ENCODE measurements at regions not wholly inside any gene's neighbourhood (a gene's known extent, or its start where the extent isn't known, plus 50 kb on each side); places are given as distances from the start of the nearest gene placed in this dataset.
"Not testable (repeated sequence)": the region's sequence is repeated elsewhere in the genome, so short reads cannot be mapped to it uniquely, and the experiment has no call there.

DNA sequence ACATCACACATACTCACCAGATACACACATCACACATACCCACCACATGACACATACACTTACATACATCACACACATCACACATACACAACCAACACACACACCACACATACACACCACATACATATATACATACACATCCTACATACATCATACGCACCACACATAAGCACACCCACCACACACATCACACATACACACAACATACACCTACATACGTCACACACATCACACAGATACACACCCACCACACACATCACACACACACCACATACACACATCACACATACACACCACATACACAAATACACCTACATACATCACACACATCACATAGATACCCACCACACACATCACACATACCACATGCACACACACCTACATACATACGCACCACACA lies 158.4 kb downstream of the NDUFA10 start:
- DNase-seq (ENCODE audit: extremely low read depth, low read depth) = no peak

DNA sequence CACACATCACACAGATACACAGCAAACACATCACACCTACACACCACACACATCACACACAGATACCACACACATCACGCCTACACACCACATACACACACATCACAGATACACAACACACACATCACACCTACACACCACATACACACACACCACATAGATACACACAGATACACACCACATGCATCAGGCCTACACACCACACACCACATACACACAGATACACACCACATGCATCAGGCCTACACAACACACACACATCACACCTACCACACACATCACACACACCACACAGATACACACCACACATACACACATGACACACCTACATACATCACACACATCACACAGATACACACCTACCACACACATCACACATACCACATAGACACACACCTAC lies 158.8 kb downstream of the NDUFA10 start:
- no peak for DNase-seq (ENCODE audit: extremely low read depth, low read depth)

DNA sequence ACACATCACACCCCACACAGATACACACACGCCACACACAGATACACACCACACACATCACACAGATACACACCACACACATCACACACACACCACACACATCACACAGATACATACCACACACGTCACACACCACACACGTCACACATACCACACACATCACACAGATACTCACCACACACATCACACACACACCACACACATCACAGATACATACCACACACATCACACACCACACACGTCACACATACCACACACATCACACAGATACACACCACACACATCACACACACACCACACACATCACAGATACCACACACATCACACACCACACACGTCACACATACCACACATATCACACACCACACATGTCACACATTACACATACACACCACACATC lies 159.3 kb downstream of the NDUFA10 start:
- DNase-seq (ENCODE audit: extremely low read depth, low read depth) = not testable (repeated sequence)

DNA sequence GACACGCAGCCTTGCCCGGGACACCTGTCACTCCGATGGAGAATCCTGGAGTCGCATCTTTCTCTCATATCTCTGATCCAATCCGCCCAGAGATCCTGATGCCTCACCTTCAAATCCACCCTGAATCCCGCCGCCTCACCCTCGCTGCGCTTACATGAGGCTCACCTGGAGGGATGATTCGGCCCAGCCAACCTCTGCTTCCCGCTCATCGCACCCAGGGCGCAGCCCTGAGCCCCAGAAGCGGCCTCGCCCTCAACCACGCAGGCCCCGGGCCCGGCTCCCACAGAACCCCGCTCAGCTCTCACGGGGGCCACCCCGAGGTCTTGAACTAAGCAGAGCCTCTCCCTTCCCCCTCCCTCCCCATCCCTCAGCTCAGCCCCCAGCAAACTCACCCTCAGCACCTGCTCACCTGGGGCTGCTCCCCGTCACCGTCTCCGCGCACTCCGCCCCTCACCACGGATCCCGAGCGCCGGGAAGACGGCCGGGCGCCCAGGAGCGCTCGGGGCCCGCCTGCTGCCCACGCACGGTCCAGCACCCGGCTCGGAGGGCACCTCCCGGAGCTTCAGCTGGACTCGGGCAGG lies 160.0 kb downstream of the NDUFA10 start:
- DNase-seq (ENCODE audit: extremely low read depth, low read depth) = no peak

DNA sequence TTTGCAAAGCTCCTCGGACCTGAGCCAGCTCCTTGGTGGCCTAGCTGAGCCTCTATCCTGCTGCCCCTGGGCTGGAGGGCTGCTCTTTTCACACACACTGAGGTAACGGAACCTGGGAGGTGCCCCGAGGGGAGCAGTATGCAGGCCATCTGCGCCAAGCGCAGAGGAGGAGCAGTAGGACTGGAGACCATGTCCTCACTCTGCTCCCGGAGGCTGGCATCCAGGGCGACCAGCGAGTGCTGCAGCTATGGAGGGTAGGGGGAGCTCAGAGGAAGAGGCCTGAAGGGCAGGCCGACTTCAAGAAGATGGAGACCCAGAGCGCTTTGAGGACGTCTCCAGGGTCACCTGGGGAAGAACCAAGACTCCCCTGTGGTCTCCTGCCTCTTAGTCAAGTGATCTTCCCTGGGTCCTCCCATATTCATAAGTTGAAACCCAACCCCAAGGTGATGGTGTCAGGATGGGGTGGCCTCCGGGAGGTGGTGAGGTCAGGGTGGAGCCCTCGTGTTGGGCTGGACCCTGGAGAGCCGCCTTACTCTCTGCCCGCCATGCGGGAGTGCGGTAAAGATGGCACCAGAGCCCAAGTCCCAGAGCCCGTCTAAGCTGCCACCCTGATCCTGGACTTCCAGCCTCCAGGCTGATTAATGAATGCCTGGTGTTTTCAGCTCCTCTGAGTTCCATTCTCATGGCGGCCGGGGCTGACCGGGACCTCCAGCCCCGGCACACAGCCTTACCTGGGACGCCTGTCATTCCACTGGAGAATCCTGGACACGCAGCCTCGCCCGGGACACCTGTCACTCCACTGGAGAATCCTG lies 160.7 kb downstream of the NDUFA10 start:
- DNase-seq (ENCODE audit: extremely low read depth, low read depth) = no peak

DNA sequence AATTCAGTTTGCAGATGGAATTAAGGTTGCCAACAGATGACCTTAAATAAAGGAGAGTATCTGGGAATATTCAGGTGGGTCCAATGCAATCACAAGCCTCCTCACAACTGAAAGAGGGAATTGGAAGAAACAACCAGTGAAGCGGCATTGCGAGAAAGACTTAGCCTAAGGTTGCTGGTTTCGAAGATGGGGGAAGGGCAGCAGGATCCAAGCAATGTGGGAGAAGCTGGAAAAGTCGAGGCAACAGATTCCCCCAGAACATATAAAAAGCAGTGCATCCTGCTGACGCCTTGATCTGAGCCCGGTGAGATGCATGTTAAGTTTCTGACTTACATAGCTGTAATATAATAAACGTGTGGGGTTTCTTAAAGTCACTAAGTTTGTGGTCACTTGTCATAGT lies 162.5 kb downstream of the NDUFA10 start:
- no peak for DNase-seq (ENCODE audit: extremely low read depth, low read depth)

DNA sequence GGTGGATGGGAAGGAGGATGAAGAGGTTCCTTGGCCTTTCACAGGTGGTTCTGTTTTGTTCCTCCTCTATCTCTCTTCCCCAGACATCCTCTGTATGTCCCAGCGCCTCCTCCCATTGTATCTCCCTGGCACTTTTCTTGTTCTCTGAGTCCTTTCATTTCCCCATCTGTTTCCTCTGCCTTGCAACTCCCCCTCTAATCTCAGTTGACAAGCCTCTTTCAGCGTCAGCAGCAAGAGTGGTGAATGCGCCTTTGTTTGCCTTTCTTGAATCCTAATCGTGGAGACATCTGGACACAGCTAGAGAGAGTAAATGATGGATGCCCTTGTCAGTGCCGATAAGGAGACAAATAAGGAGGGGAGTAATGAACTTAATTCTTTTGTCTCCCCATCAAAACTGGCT lies 167.0 kb downstream of the NDUFA10 start:
- DNase-seq (ENCODE audit: extremely low read depth, low read depth) = no peak

DNA sequence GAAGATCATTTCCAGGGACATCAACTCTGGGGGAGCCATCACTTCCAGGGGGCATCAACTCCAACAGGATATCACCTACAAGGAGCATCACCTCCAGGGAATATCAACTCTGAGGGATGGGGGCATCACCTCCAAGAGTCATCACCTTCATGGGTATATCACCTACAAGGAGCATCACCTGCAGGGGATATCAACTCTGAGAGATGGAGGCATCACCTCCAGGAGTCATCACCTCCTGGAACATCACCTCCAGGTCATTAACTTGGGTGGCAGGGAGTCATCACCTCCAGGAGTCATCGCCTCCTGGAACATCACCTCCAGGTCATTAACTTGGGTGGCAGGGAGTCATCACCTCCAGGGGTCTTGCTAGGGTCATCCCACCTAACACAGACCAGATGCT lies 167.6 kb downstream of the NDUFA10 start:
- no peak for DNase-seq (ENCODE audit: extremely low read depth, low read depth)

DNA sequence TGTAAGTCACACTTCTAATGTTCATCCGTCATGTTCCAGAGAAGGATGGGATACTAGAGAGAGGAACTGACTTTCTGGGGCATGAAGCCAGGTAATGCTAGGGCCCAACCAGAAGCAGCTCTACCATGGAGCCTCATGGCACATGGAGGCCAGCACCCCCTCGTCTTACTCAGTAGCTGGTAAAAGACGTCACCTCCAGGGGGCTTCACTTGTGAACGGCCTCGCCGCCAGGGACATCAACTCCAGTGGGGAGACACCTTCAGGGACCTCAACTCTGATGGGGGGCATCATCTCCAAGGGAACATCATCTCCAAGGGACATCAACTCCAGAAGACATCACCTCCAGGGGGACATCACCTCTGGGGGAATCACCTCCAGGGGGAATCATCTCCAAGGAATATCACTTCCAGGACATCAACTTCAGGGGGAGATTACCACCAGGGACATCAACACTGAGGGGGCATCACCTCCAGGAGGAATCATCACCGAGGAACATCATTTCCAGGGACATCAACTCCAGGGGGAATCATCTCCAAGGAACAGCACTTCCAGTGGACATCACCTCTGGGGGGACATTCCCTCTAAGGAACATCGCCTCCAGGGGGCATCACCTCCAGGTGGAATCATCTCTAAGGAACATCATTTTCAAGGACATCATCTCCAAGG lies 168.4 kb downstream of the NDUFA10 start:
- no peak for DNase-seq (ENCODE audit: extremely low read depth, low read depth)

DNA sequence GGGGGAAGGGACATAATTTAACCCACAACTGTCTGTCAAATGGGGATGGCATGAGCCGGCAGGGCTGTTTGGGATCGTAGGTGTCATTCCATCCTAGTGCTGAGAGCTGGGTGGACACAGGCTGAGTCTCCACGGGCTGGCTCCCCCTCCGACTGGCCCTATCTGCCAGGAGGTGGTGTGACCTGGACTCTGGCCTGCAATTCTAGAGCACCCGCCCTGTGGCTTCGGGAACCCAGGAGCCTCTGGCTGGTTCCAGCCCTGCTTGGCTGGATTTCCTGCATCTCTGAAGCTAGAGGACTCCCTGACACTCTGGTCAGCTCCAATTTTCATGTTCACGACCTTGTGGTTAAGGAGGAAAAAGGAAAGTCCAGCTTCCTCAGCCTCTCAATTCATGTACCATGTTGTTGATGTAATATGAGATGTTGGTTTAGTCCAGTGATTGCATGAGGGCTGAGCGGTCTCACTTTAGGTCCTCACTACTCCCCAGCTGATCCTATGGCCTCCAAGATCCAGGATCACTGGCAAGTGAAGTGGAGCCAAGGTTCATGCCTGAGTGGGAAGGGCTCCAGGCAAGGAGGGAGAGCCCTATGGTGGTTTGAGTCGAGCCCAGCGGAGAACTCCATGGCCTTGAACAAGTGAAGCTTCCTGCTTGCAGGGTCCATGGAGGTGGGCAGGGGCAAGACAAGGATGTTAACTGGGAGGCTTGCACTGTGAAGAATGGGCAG lies 169.1 kb downstream of the NDUFA10 start:
- DNase-seq (ENCODE audit: extremely low read depth, low read depth) = no peak

DNA sequence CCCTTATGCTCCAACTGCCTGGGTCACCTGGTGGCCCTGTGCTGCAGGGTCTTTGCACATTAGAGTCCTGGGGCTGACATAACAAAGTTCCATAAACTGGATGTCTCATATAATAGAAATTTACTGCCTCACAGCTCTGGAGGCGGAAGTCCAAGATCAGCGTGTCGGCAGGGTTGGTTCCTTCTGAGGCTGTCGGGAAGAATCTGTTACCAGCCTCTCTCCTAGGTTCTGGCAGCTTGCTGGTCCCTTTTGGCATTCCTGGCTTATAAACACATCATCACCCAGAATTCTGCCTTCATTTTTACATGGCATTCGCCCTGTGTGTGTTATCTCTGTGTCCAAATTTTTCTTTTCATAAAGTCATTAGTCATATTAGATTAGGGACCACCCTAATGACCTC lies 170.5 kb downstream of the NDUFA10 start:
- DNase-seq (ENCODE audit: extremely low read depth, low read depth) = no peak

DNA sequence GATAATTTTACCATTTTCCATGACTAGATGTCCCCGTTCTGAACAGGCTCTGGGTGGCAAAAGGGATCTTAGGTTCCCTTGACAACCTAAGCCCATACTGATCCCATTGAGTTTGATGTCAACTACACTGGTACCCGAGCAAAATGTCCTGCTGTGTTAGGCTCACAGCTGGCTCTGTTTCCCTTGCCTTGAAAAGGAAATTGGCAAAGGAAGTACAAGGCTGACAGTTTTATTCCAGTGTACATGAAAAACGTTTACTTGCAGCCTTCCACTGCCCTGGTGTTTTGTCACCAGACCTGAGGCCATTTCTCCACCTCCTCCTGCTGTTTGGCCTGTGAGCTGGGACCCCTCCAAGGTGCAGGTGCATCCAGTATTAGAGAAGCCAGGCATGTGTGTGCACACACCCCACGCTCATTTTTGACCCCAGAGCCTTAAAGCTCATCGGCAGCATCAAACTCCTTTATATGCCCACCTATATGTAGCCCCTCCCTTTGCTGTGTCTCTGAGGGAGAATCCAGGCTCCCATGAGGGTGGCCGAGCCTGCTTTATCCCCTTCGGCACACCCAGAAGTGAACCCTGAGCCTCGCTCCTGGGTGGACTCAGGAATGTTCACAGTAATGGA lies 171.3 kb downstream of the NDUFA10 start:
- no peak for DNase-seq (ENCODE audit: extremely low read depth, low read depth)

DNA sequence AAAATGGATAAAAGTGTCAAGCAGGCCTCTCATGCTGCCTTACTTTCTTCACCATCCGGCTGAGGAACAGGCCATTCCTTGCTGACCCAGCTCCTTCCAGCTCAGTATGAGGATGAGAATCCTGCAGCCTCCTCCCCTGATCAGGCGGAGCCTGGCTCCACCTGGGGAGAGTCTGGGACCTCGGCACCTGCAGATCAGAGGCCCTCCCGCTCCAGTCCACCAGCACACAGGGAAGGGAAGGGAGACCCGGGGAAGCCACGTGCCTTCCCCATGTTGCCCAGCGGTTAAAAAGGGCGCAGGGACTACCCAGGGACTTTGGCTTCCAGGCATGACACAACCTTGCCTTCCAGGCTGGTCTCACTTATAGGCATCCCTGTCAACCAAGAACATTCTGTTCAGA lies 172.0 kb downstream of the NDUFA10 start:
- no peak for DNase-seq (ENCODE audit: extremely low read depth, low read depth)

DNA sequence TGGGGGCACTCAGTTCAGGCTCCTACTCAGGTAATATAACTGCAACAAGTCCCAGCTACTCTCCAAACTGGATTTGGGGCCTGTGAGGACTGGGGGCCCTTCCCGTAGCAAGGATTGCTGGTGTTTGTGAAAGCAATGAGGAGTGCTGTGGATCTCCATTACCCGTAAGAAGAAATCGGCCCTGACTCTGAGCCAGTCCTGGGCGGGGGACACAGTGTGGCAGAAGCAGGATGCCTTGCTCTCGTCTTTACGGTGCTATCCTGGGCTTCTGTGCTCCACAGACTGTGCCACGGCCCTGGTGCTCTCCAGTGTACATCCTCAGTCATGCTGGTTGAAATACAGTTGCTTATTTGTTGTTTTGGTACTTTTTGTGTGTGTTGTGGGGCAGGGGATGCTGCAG lies 172.9 kb downstream of the NDUFA10 start:
- no peak for DNase-seq (ENCODE audit: extremely low read depth, low read depth)

DNA sequence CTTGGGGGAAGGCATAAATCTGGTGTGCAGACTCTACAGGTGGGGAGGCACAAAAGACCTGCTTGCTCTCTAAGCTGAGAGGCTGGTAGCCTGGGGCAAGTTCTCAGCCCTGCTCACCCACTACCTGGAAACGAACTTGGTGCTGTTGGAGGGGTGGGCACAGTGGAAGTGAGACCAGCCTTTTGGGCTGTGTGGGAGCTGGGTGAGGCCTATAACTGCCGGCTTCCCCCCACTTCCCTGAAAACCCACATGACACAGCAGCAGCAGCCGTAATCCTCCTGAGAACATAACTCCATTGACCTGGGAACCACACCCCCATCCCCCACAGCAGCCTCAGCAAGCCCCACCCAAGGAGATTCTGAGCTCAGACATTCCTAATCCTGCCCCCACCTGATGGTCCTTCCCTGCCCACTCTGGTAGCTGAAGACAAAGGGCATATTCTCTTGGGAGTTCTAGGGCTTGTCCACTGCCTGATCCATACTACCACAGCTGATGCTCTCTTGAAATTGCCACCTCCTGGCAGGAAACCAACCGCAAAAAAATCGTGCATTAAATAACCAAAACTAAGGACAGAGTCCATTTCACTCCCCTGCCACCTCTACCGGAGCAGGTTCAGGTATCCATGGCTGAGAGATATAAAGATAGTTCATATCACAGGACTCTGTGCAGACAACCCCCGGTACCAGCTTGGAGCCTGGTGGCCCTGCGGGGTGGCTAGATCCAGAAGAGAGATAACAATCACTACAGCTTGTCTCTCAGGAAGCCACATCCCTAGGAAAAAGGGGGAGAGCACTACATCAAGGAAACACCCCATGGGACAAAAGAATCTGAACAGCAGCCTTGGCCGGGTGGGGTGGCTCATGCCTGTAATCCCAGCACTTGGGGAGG lies 178.1 kb downstream of the NDUFA10 start:
- no peak for DNase-seq (ENCODE audit: extremely low read depth, low read depth)

DNA sequence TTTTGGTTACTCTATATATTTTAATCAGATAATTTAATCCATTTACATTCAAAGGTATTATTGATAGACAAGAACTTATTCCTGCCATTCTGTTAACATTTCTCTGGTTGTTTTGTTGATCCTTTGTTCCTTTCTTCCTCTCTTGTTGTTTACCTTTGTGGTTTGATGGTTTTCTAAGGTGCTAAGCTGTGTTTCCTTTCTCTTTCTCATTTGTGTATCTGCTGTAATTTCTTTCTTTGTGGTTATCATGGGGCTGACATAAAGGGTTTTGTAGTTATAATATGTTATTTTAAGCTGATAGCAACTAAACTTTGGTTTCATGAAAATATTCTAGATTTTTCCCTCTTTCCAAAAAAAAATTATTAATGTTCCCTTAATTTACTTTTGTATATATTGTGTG lies 179.2 kb downstream of the NDUFA10 start:
- DNase-seq (ENCODE audit: extremely low read depth, low read depth) = no peak

DNA sequence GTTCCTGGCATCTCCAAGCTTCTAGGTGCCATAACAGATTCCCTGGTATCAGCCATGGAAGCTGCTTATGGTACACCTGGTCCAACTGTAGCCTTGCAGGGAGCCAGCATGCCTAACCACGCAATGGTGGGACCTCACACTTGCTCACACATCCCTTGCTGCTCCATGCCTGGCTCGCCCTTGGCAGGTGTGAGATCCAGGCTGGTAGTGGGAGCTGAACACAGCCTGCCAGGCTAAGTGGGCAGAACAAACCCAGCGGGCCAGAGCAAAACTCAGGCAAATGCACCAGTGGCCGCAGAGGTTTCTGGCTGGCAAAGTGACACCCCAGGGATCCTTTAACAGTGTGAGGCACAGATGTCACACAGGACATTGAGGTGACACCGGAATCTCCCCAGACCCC lies 185.8 kb downstream of the NDUFA10 start:
- no peak for DNase-seq (ENCODE audit: extremely low read depth, low read depth)

DNA sequence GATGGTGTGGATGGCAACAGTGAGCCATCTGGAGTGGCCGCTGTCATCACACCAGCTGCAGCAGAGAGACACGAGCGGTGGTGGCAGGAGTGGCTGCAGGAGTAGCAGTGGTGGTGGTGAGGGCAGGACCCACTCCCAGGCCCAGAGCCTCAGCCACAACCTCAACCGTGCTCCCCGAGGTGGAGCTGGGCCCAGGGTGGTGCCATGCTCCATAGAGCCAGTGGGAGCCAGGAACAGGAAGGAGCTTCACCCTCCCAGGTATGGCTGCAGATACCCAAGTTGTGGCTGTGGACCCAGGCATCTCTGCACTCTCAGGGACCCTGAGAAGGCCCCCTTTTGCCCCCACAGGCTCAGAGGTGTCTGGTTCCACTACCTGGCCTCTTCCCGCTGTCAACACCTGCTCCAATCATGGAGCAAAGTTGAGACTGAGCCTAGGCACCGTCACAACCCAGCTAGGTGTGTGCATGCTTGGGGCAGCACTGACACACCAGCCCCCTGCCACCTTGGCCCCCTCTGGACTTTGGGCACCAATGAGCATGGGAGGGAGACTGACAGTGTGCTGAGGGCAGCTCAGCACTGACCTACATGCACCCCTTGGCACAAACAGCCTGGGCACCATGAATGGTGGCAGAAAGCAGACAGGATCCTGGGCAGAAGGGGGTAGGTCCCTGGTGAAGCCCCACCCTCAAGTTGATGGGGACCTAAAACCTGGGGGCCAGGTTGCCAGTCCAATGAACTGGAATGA lies 188.9 kb downstream of the NDUFA10 start:
- no peak for DNase-seq (ENCODE audit: extremely low read depth, low read depth)

DNA sequence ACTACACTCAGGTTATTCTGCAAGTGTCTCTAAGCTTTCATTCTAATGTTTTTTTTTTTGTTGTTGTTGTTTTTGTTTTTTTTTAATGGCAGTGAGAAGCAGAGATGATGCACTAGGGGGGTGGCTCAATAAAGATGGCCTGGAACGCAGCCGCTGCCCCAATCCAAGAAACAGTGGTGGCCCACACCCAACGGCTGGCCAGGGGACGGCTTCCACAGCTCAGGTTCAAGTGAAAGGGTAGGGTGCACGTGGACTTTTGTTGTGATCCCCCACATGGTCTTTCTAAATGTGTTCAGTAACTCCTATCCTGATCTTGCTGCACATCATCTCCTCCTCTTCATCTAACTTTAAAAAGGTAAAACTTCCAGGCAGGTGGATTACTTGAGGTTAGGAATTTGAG lies 190.1 kb downstream of the NDUFA10 start:
- DNase-seq (ENCODE audit: extremely low read depth, low read depth) = no peak
